Esophagus (tissue), 2 donors: ENCODE measurements at regions not wholly inside any gene's neighbourhood (a gene's known extent, or its start where the extent isn't known, plus 50 kb on each side); places are given as distances from the start of the nearest gene placed in this dataset.

ENCODE experiments used
- H3K27ac ChIP-seq, 2 donors: one replicate each; pipeline ENCODE4 v1.5.1; 2013; ENCODE audit warnings: low read depth in 2 of 2, mild to moderate bottlenecking in 2 of 2, inconsistent platforms in 1 of 2, low read length in 1 of 2, moderate library complexity in 1 of 2
- H3K27me3 ChIP-seq, 2 donors: one replicate each; pipeline ENCODE4 v1.6.1; 2013; ENCODE audit warnings: low read length in 2 of 2, control low read depth in 1 of 2, mild to moderate bottlenecking in 1 of 2; ENCODE audit not compliant: insufficient read depth in 2 of 2, control insufficient read depth in 1 of 2
- H3K36me3 ChIP-seq, 2 donors: one replicate each; pipeline ENCODE4 v1.6.1; 2013; ENCODE audit warnings: low read length in 1 of 2; ENCODE audit not compliant: control insufficient read depth in 2 of 2, insufficient read depth in 2 of 2
- H3K4me1 ChIP-seq, 2 donors: one replicate each; pipeline ENCODE4 v1.6.1; 2013; ENCODE audit warnings: low read length in 1 of 2; ENCODE audit not compliant: control insufficient read depth in 2 of 2, insufficient read depth in 2 of 2
- H3K4me3 ChIP-seq, 2 donors: one replicate each; pipeline ENCODE4 v1.5.1; 2013; ENCODE audit warnings: low read length in 2 of 2, mild to moderate bottlenecking in 2 of 2, low read depth in 1 of 2, moderate library complexity in 1 of 2
- H3K9me3 ChIP-seq, 2 donors: one replicate each; pipeline ENCODE4 v1.6.1; 2013; ENCODE audit warnings: mild to moderate bottlenecking in 2 of 2, low read depth in 1 of 2, low read length in 1 of 2, moderate library complexity in 1 of 2; ENCODE audit not compliant: control insufficient read depth in 2 of 2, insufficient read depth in 1 of 2
- WGBS, 2 donors: extraction: QIAGEN DNeasy Blood & Tissue Kit; methylation state at CpG; one replicate each; pipeline ENCODE4 v1.1.7; 2013; 5-methylcytosine and 5-hydroxymethylcytosine counted together
- donor health status: healthy with polysubstance abuse.
- donor health status: Bipolar disorder and iron deficiency.

DNA sequence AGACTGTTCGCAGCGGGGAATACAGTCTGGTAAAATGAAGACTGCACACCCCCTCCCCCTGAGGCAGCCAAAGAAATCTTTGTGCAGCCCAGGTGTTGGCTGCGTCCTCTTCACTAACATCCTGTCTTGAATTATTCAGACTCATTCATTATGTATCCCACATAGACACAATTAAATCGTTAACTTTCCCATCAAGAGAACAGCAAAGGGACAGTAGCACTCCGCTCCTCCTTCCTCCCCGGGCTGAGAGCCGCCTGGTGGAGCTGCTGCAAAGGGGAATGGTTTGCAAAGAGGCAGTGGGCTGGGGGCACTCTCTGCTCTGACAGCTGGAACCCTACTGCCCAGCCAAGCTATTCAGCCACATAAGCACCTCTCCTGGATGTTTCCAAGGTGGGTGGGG lies 290.0 kb upstream of the SOX9 start:
- Histone ChIP-seq H3K27me3 (no peaks in the 10 kb centered on the region), H3K27ac (no peak overlapping the region), H3K4me3 (no peak overlapping the region), H3K4me1 (no peaks in the 10 kb centered on the region), H3K36me3 (no peaks in the 10 kb centered on the region), H3K9me3 (no peaks in the 10 kb centered on the region)
- WGBS, 2 donors = 60 to 69% methylated on average over 7 of the region's 7 CpGs

DNA sequence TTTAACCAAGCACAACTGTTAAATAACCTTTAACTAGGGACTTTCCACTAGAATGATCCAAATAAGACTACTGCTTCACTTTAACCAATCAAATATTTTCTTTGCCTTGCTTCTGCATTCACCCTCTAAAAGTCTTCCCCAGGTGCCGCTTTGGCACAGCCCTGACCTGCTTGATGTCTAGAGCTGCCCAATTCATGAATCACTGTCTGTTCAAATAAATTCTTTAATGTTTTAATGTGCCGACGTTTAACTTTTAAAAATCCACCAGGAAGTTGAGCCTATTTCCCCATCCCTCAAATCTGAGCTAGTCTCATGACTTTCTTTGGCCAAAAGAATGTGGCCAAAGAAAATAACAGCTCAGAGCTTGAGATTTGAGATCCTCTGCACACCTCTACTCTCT lies 277.8 kb upstream of the SOX9 start:
- Histone ChIP-seq H3K9me3 (peaks cover 0 to 2% of the 10 kb centered on the region in 2 donors), H3K27ac (no peak overlapping the region), H3K27me3 (no peaks in the 10 kb centered on the region), H3K36me3 (no peaks in the 10 kb centered on the region), H3K4me1 (no peaks in the 10 kb centered on the region), H3K4me3 (no peak overlapping the region)
- WGBS, 2 donors = 77 to 79% methylated on average over 3 of the region's 3 CpGs

DNA sequence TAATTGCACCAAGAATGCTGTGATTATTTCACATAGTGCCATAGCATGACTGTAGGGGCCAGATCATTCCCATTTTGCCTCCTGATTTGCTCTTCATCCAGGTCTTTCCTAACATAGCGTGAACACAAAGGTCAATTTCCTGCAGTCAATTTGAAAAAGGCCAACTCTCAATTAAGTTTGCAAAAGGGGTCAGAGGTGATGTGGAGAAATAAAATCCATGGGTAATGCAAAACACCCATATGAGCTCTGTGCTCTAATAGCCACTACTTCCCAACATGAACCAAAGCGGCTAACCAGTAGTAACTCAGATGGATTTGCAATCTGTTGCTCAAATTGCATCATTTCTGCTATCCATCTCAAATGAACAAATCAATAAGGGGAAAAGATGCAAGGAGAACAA lies 275.5 kb upstream of the SOX9 start:
- Histone ChIP-seq H3K4me1 (no peaks in the 10 kb centered on the region), H3K4me3 (no peak overlapping the region), H3K36me3 (no peaks in the 10 kb centered on the region), H3K27ac (no peak overlapping the region), H3K27me3 (no peaks in the 10 kb centered on the region), H3K9me3 (peaks cover 0 to 2% of the 10 kb centered on the region in 2 donors)
- 92 to 96% methylated on average over 2 of the region's 2 CpGs for WGBS, 2 donors

GRCh38 chr17:71846561-71847110 lies 274.2 kb upstream of the SOX9 start:
- H3K27ac ChIP-seq = no peak overlapping the region
- WGBS, 2 donors = 87 to 94% methylated on average over 8 of the region's 8 CpGs
- H3K4me1 ChIP-seq = no peaks in the 10 kb centered on the region
- H3K27me3 ChIP-seq = no peaks in the 10 kb centered on the region
- H3K36me3 ChIP-seq = no peaks in the 10 kb centered on the region
- H3K9me3 ChIP-seq = peaks cover 0 to 2% of the 10 kb centered on the region in 2 donors
- H3K4me3 ChIP-seq = no peak overlapping the region

DNA sequence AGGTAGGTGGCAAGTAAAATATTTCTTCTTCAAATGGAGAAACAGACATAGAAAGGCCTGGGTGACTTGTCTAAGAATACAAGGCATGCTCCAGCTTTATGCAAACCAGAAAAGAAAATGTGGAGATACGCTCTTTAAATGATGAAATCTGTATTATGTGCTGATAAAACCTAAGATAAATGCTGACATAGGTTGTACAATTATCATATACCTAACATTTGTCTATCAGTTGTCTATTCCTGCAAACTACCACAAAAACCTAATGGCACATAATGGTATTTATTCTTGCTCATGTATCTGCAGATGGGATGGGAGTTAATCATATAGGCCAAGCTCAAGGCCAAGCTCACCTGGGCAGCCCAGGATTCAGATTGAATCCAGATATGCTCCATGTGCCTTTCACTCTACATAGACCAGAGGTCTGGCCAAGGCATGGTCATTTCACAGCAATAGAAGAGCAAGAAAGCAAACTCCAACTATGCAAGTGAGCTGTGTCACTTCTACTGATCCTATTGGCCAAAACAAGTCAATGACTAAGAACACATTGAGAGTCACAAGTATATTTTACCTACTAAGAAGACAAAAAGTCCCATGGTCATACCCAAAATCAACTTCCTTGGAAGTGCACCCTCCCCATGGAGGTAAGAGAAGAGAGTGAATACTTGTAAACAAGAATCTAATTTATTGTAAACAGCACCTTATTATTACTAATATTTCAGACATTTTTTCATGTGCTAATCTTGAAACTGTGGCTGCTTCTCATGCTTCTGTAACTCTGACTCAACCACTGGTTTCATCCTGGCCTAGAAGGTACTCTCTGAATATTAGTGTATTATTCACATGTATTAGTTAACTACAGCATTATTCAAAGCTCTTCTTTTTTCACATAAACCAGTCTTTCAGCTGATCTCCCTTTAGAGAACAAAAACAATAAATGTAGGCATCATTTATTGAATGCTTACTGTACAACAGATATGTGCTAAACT lies 270.7 kb upstream of the SOX9 start:
- no peak overlapping the region for H3K27ac ChIP-seq
- 56 to 91% methylated on average over 1 of the region's 1 CpG for WGBS, 2 donors
- H3K4me1 ChIP-seq = no peaks in the 10 kb centered on the region
- H3K27me3 ChIP-seq = no peaks in the 10 kb centered on the region
- H3K4me3 ChIP-seq = no peak overlapping the region
- H3K36me3 ChIP-seq = no peaks in the 10 kb centered on the region
- H3K9me3 ChIP-seq = peaks cover 0 to 2% of the 10 kb centered on the region in 2 donors

- H3K4me3 ChIP-seq = no peak overlapping the region
- no peaks in the 10 kb centered on the region for H3K36me3 ChIP-seq
- H3K27me3 ChIP-seq = no peaks in the 10 kb centered on the region
- no peak overlapping the region for H3K27ac ChIP-seq
- H3K9me3 ChIP-seq = peaks cover 0 to 2% of the 10 kb centered on the region in 2 donors
- 62 to 92% methylated on average over 2 of the region's 2 CpGs for WGBS, 2 donors
- H3K4me1 ChIP-seq = no peaks in the 10 kb centered on the region
Measured at GRCh38 chr17:71850812-71851211, 270.0 kb upstream of the SOX9 start.

GRCh38 chr17:71855010-71855409 lies 265.8 kb upstream of the SOX9 start:
- no peaks in the 10 kb centered on the region for H3K4me1 ChIP-seq
- 85 to 86% methylated on average over 4 of the region's 4 CpGs for WGBS, 2 donors

GRCh38 chr17:71864755-71865154 lies 256.1 kb upstream of the SOX9 start:
- WGBS, 2 donors = 74 to 78% methylated on average over 2 of the region's 2 CpGs
- Histone ChIP-seq H3K4me1 (no peaks in the 10 kb centered on the region), H3K4me3 (no peak overlapping the region), H3K9me3 (no peaks in the 10 kb centered on the region), H3K36me3 (no peaks in the 10 kb centered on the region), H3K27me3 (no peaks in the 10 kb centered on the region), H3K27ac (no peak overlapping the region)

More at GRCh38 chr17:71855010-71855409, 265.8 kb upstream of the SOX9 start:
- H3K4me3 ChIP-seq = no peak overlapping the region
- no peaks in the 10 kb centered on the region for H3K36me3 ChIP-seq
- H3K27me3 ChIP-seq = no peaks in the 10 kb centered on the region
- no peak overlapping the region for H3K27ac ChIP-seq
- no peaks in the 10 kb centered on the region for H3K9me3 ChIP-seq

DNA sequence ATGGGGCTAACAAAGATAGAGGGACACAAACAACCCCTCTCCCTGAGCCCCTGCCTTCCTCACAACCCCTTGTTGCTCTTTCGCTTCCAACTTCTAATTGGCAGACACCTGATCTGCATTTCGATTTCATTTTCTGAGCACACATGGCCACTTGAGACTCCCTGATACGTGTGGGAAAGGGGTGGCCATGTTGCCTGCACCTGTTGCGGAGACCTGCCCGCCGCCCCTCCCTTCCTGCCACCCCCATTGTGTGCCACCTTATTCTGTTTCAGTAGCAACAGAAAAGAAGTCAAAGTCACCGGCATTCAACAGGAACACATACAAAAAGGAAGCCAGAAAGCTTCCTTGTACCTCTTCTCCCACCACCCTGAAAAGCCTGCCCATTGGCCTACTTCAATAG lies 254.7 kb upstream of the SOX9 start:
- H3K27ac ChIP-seq = no peak overlapping the region
- no peaks in the 10 kb centered on the region for H3K27me3 ChIP-seq
- H3K36me3 ChIP-seq = no peaks in the 10 kb centered on the region
- H3K4me3 ChIP-seq = no peak overlapping the region
- WGBS, 2 donors = 89 to 90% methylated on average over 7 of the region's 7 CpGs
- no peaks in the 10 kb centered on the region for H3K9me3 ChIP-seq
- no peaks in the 10 kb centered on the region for H3K4me1 ChIP-seq
